Kasumi-1 (cell line): ENCODE measurements at regions not wholly inside any gene's neighbourhood (a gene's known extent, or its start where the extent isn't known, plus 50 kb on each side); places are given as distances from the start of the nearest gene placed in this dataset.
"Not testable (repeated sequence)": the region's sequence is repeated elsewhere in the genome, so short reads cannot be mapped to it uniquely, and the experiment has no call there.

Experiments used
- DNase-seq, 2 experiments: peaks; one replicate each; lab custom pipeline; 2025; lab: John Stamatoyannopoulos, UW

- no peak for DNase-seq
Measured at GRCh38 chr14:29376237-29376636, 551.4 kb downstream of the PRKD1 start.

GRCh38 chr14:29380826-29381225 lies 546.8 kb downstream of the PRKD1 start:
- DNase-seq = no peak

GRCh38 chr14:29388571-29388970 lies 539.1 kb downstream of the PRKD1 start:
- DNase-seq = no peak

- DNase-seq = no peak
Measured at GRCh38 chr14:29390081-29390832, 537.4 kb downstream of the PRKD1 start.

GRCh38 chr14:29391231-29391630 lies 536.4 kb downstream of the PRKD1 start:
- DNase-seq = no peak

GRCh38 chr14:29391801-29392200 lies 535.8 kb downstream of the PRKD1 start:
- no peak for DNase-seq

GRCh38 chr14:29392287-29392686 lies 535.4 kb downstream of the PRKD1 start:
- no peak for DNase-seq

- DNase-seq = no peak
Measured at GRCh38 chr14:29403091-29403490, 524.6 kb downstream of the PRKD1 start.

GRCh38 chr14:29410581-29410980 lies 517.1 kb downstream of the PRKD1 start:
- DNase-seq = no peak

- not testable (repeated sequence) for DNase-seq
Measured at GRCh38 chr14:29414931-29415330, 512.7 kb downstream of the PRKD1 start.

GRCh38 chr14:29419736-29420135 lies 507.9 kb downstream of the PRKD1 start:
- DNase-seq = no peak

GRCh38 chr14:29421156-29421728 lies 506.4 kb downstream of the PRKD1 start:
- no peak for DNase-seq

GRCh38 chr14:29425705-29426482 lies 501.8 kb downstream of the PRKD1 start:
- no peak for DNase-seq

GRCh38 chr14:29442696-29443095 lies 485.0 kb downstream of the PRKD1 start:
- no peak for DNase-seq

- DNase-seq = no peak
Measured at GRCh38 chr14:29444216-29444615, 483.4 kb downstream of the PRKD1 start.

GRCh38 chr14:29444805-29445204 lies 482.8 kb downstream of the PRKD1 start:
- no peak for DNase-seq

GRCh38 chr14:29446971-29447370 lies 480.7 kb downstream of the PRKD1 start:
- DNase-seq = no peak

GRCh38 chr14:29451941-29452340 lies 475.7 kb downstream of the PRKD1 start:
- no peak for DNase-seq

- DNase-seq = no peak
Measured at GRCh38 chr14:29453045-29453444, 474.6 kb downstream of the PRKD1 start.

GRCh38 chr14:29454026-29454693 lies 473.5 kb downstream of the PRKD1 start:
- no peak for DNase-seq

- DNase-seq = no peak
Measured at GRCh38 chr14:29458547-29458946, 469.1 kb downstream of the PRKD1 start.

- DNase-seq = no peak
Measured at GRCh38 chr14:29459531-29459930, 468.1 kb downstream of the PRKD1 start.
